Hepatocyte (in vitro differentiated cells): ENCODE measurements at regions not wholly inside any gene's neighbourhood (a gene's known extent, or its start where the extent isn't known, plus 50 kb on each side); places are given as distances from the start of the nearest gene placed in this dataset.
"Not testable (repeated sequence)": the region's sequence is repeated elsewhere in the genome, so short reads cannot be mapped to it uniquely, and the experiment has no call there.

Experiments used
- DNase-seq: peaks from one replicate; pipeline ENCODE4 v3.0.0-alpha.2; 2016; ENCODE audit warnings: low spot score
- H2AFZ ChIP-seq: fragments of 200-600 bp; sonication (generic); 2 replicates; pipeline ENCODE4 v1.6.0; 2016; ENCODE audit warnings: antibody characterized with exemption, mild to moderate bottlenecking
- H3K27ac ChIP-seq: fragments of 200-600 bp; sonication (generic); 2 replicates; pipeline ENCODE4 v1.5.1; 2016; ENCODE audit warnings: mild to moderate bottlenecking
- H3K27me3 ChIP-seq: fragments of 200-600 bp; sonication (generic); 2 replicates; pipeline ENCODE4 v1.6.1; 2016
- H3K36me3 ChIP-seq: fragments of 200-600 bp; sonication (generic); replicated peaks from 2 replicates; pipeline ENCODE4 v1.5.1; 2016; ENCODE audit warnings: low read depth; ENCODE audit not compliant: insufficient read depth
- H3K4me1 ChIP-seq: fragments of 200-600 bp; sonication (generic); 2 replicates; pipeline ENCODE4 v1.5.1; 2016; ENCODE audit warnings: mild to moderate bottlenecking, moderate library complexity; ENCODE audit not compliant: insufficient read depth
- H3K4me2 ChIP-seq: fragments of 200-600 bp; sonication (generic); 2 replicates; pipeline ENCODE4 v1.6.0; 2016
- H3K4me3 ChIP-seq: fragments of 200-600 bp; sonication (generic); 2 replicates; pipeline ENCODE4 v1.5.1; 2016; ENCODE audit warnings: mild to moderate bottlenecking
- H3K79me2 ChIP-seq: fragments of 200-600 bp; sonication (generic); 2 replicates; pipeline ENCODE4 v1.6.0; 2017; ENCODE audit warnings: mild to moderate bottlenecking
- H3K9me2 ChIP-seq: fragments of 200-600 bp; sonication (generic); replicated peaks from 2 replicates; pipeline ENCODE4 v1.6.0; 2017; ENCODE audit warnings: mild to moderate bottlenecking; ENCODE audit not compliant: insufficient read depth
- H3K9me3 ChIP-seq: fragments of 200-600 bp; sonication (generic); 2 replicates; pipeline ENCODE4 v1.5.1; 2016; ENCODE audit warnings: low read depth, mild to moderate bottlenecking
- H4K20me1 ChIP-seq: fragments of 200-600 bp; sonication (generic); 2 replicates; pipeline ENCODE4 v1.6.0; 2016; ENCODE audit warnings: mild to moderate bottlenecking; ENCODE audit not compliant: insufficient read depth, poor library complexity, severe bottlenecking
- EZH2 ChIP-seq: fragments of 200-600 bp; sonication (generic); IDR thresholded peaks from 2 replicates; pipeline ENCODE4 v1.6.1; 2016; ENCODE audit warnings: antibody characterized with exemption, mild to moderate bottlenecking, borderline replicate concordance
- EZH2phosphoT487 ChIP-seq: fragments of 200-600 bp; sonication (generic); IDR thresholded peaks from one replicate; pipeline ENCODE4 v1.6.1; 2018; ENCODE audit warnings: antibody characterized with exemption, mild to moderate bottlenecking, low read depth, moderate library complexity; ENCODE audit not compliant: unreplicated experiment, severe bottlenecking
- WGBS: methylation state at CpG from one replicate; pipeline ENCODE4 v1.1.6; 2016; ENCODE audit warnings: low lambda C conversion rate; ENCODE audit errors: missing lambda C conversion rate; 5-methylcytosine and 5-hydroxymethylcytosine counted together
- TF ChIP-seq, protein P1 (sequence below): fragments of 200-600 bp; sonication (generic); IDR thresholded peaks from 2 replicates; pipeline ENCODE4 v1.5.1; 2016; ENCODE audit warnings: antibody characterized with exemption, mild to moderate bottlenecking; ENCODE audit not compliant: poor library complexity

DNA sequence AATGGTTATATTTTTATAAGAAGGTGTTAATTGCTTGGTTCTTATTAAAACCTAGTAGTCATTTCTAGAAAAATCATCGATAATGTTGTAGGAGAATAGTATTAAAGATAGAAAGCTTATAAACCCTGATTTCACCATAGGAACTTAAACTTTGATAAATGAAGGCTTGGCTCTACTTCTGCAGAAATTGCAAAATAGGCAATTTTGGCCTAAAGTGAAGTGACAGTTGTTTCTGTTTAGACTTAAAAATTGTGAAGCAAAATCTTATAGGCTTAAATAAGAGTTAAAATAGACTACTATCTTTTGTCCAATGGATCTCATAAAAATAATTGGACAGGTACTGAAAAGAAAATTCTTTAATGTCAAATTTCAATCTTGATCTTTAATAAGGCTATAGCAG is 321.6 kb upstream of the FZD8 start:
- H3K4me2 ChIP-seq, result no peak overlapping the region
- H3K4me3 ChIP-seq, result no peak overlapping the region
- no peaks in the 10 kb centered on the region for H3K36me3 ChIP-seq
- no peak for DNase-seq
- WGBS, result 93% methylated on average over 1 of the region's 1 CpG
- H4K20me1 ChIP-seq, result no peaks in the 10 kb centered on the region
- no peaks in the 10 kb centered on the region for H3K9me3 ChIP-seq
- no peaks in the 10 kb centered on the region for H3K79me2 ChIP-seq
- no peaks in the 10 kb centered on the region for H3K27me3 ChIP-seq
- no peak overlapping the region for H2AFZ ChIP-seq
- no peak overlapping the region for H3K27ac ChIP-seq
- no peaks in the 10 kb centered on the region for H3K4me1 ChIP-seq
- TF ChIP-seq, protein P1, sequence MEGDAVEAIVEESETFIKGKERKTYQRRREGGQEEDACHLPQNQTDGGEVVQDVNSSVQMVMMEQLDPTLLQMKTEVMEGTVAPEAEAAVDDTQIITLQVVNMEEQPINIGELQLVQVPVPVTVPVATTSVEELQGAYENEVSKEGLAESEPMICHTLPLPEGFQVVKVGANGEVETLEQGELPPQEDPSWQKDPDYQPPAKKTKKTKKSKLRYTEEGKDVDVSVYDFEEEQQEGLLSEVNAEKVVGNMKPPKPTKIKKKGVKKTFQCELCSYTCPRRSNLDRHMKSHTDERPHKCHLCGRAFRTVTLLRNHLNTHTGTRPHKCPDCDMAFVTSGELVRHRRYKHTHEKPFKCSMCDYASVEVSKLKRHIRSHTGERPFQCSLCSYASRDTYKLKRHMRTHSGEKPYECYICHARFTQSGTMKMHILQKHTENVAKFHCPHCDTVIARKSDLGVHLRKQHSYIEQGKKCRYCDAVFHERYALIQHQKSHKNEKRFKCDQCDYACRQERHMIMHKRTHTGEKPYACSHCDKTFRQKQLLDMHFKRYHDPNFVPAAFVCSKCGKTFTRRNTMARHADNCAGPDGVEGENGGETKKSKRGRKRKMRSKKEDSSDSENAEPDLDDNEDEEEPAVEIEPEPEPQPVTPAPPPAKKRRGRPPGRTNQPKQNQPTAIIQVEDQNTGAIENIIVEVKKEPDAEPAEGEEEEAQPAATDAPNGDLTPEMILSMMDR, result no peak
- no peak for TF ChIP-seq EZH2
- no peak for TF ChIP-seq EZH2phosphoT487
- no peaks in the 10 kb centered on the region for H3K9me2 ChIP-seq

DNA sequence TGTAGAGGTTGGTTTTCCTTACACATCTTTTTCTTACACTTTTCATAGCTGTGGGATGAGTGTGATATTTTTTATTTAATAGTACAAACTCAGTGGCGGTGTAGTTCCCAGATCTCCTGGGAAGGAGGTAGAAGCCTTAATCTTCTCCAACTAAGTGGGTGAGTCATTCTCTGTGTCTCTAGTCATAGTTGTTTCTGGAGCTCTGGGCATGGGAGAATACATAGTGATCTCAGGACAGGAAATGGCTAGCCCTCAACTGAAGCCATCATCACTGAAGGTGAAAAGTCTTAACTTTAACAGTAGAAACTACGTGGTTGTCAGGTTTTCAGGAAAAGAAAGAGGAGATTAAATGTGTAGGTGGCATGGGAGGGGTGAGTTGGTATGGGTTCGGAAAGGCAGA is 319.4 kb upstream of the FZD8 start:
- H3K9me3 ChIP-seq, result no peaks in the 10 kb centered on the region
- no peak overlapping the region for H3K27ac ChIP-seq
- no peak overlapping the region for H3K4me2 ChIP-seq
- TF ChIP-seq EZH2, result no peak
- TF ChIP-seq EZH2phosphoT487, result no peak
- TF ChIP-seq, protein P1, result no peak
- no peaks in the 10 kb centered on the region for H4K20me1 ChIP-seq
- no peaks in the 10 kb centered on the region for H3K36me3 ChIP-seq
- H2AFZ ChIP-seq, result no peak overlapping the region
- no peaks in the 10 kb centered on the region for H3K27me3 ChIP-seq
- no peak overlapping the region for H3K4me3 ChIP-seq
- 86% methylated on average over 3 of the region's 3 CpGs for WGBS
- no peaks in the 10 kb centered on the region for H3K79me2 ChIP-seq
- no peak for DNase-seq
- no peaks in the 10 kb centered on the region for H3K9me2 ChIP-seq
- H3K4me1 ChIP-seq, result no peaks in the 10 kb centered on the region

DNA sequence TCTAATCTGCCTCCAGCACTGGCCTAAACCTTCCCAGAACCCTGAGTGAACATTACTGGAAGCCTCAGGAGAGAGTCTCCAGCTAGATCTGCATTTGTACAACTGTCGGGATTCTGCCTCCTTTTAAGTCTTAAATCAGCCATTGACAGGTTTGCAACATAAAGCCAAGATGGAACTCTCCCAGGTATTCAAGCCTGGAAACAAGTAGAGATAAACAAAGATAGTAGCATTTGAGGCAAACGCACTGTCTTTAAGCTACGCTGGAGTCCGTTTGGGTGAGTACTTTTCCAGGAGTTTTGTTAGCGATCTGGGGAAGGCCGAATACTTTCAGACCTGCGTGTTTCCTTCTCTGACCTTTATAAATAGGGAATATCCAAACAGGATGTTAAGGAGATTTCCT is 317.2 kb upstream of the FZD8 start:
- TF ChIP-seq EZH2 (no peak), EZH2phosphoT487 (no peak)
- TF ChIP-seq, protein P1, result no peak
- no peaks in the 10 kb centered on the region for H3K9me2 ChIP-seq
- H3K27ac ChIP-seq, result no peak overlapping the region
- no peaks in the 10 kb centered on the region for H3K27me3 ChIP-seq
- no peaks in the 10 kb centered on the region for H3K4me1 ChIP-seq
- no peaks in the 10 kb centered on the region for H4K20me1 ChIP-seq
- WGBS, result 35% methylated on average over 7 of the region's 7 CpGs
- H3K9me3 ChIP-seq, result no peaks in the 10 kb centered on the region
- H3K36me3 ChIP-seq, result no peaks in the 10 kb centered on the region
- H2AFZ ChIP-seq, result no peak overlapping the region
- H3K79me2 ChIP-seq, result no peaks in the 10 kb centered on the region
- no peak for DNase-seq
- no peak overlapping the region for H3K4me2 ChIP-seq
- no peak overlapping the region for H3K4me3 ChIP-seq

DNA sequence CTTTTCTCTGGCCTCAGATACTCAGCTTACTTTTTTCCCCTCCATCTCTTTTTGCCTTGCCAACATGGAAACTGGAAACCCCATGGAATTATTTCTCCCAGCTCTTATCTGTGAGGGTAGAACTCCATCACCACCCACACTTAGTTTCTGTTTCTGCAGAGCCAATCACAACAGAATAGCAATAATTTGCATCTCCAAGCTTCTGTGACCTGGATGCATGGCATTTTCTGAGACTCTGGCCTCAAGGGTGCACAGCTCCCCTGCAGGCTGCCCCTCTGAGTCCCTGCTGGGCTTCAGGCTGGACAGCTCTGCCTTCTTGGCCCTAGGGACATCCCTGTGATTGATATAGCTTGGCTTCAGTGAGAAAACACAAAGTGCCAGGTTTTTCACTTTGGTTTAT is 316.5 kb upstream of the FZD8 start:
- not testable (repeated sequence) for H3K9me2 ChIP-seq, H3K9me3 ChIP-seq, DNase-seq

More for the DNA sequence above, 316.5 kb upstream of the FZD8 start:
- H3K4me3 ChIP-seq, H3K36me3 ChIP-seq, H2AFZ ChIP-seq, H3K4me2 ChIP-seq, H3K4me1 ChIP-seq, H4K20me1 ChIP-seq, H3K27me3 ChIP-seq, H3K79me2 ChIP-seq, H3K27ac ChIP-seq: not testable (repeated sequence)
